LNCAP (cell line): ENCODE measurements at regions not wholly inside any gene's neighbourhood (a gene's known extent, or its start where the extent isn't known, plus 50 kb on each side); places are given as distances from the start of the nearest gene placed in this dataset.

Experiments used
- CTCF ChIP-seq: fragments of 450-650 bp; IDR thresholded peaks from 2 replicates; pipeline ENCODE4 v1.5.1; 2017; ENCODE audit warnings: mild to moderate bottlenecking

GRCh38 chr22:22697377-22698117 is 53.1 kb downstream of the GGTLC2 start:
- no peak for TF ChIP-seq CTCF

- no peak for TF ChIP-seq CTCF
Observed at GRCh38 chr22:22698263-22698750, 53.9 kb downstream of the GGTLC2 start.

- no peak for TF ChIP-seq CTCF
Observed at GRCh38 chr22:22700631-22701030, 56.2 kb downstream of the GGTLC2 start.

- peak; percentile 64 for TF ChIP-seq CTCF
Observed at GRCh38 chr22:22702237-22703202, 58.1 kb downstream of the GGTLC2 start.

GRCh38 chr22:22703203-22703570 is 58.8 kb downstream of the GGTLC2 start:
- TF ChIP-seq CTCF = no peak

GRCh38 chr22:22703715-22704114 is 59.3 kb downstream of the GGTLC2 start:
- TF ChIP-seq CTCF = no peak

GRCh38 chr22:22704156-22704946 is 59.9 kb downstream of the GGTLC2 start:
- no peak for TF ChIP-seq CTCF
